Thoracic aorta (tissue), 2 donors: ENCODE measurements at regions not wholly inside any gene's neighbourhood (a gene's known extent, or its start where the extent isn't known, plus 50 kb on each side); places are given as distances from the start of the nearest gene placed in this dataset.
"Not testable (repeated sequence)": the region's sequence is repeated elsewhere in the genome, so short reads cannot be mapped to it uniquely, and the experiment has no call there.

Source experiments
- ATAC-seq: fragments of 150-250 bp; one replicate; pipeline ENCODE4 v1.8.0; 2017; ENCODE audit warnings: low read depth; ENCODE audit not compliant: insufficient number of reproducible peaks, low FRiP score
- DNase-seq: peaks from one replicate; pipeline ENCODE4 v3.0.0-alpha.2; 2020; ENCODE audit warnings: low spot score
- H3K27ac ChIP-seq, 2 donors: fragments of 200-600 bp; sonication (generic); 1 replicate in 1 of 2; 2 replicates in 1 of 2; pipeline ENCODE4 v1.5.1; 2016; ENCODE audit warnings: mild to moderate bottlenecking in 2 of 2, moderate library complexity in 2 of 2
- H3K27me3 ChIP-seq: fragments of 200-600 bp; sonication (generic); replicated peaks from 2 replicates; pipeline ENCODE4 v1.6.0; 2016; ENCODE audit warnings: mild to moderate bottlenecking; ENCODE audit not compliant: insufficient read depth
- H3K36me3 ChIP-seq: fragments of 200-600 bp; sonication (generic); one replicate; pipeline ENCODE4 v1.5.1; 2016
- H3K4me1 ChIP-seq, 2 donors: fragments of 200-600 bp; sonication (generic); 1 replicate in 1 of 2; 2 replicates in 1 of 2; pipeline versions ENCODE4 v1.5.1 to v1.6.0; 2016; ENCODE audit warnings: low read depth in 2 of 2, mild to moderate bottlenecking in 1 of 2; ENCODE audit not compliant: control insufficient read depth in 1 of 2
- H3K4me3 ChIP-seq: fragments of 200-600 bp; sonication (generic); 2 replicates; pipeline ENCODE4 v1.5.1; 2016; ENCODE audit warnings: mild to moderate bottlenecking
- H3K9me3 ChIP-seq: fragments of 200-600 bp; sonication (generic); 2 replicates; pipeline ENCODE4 v1.5.1; 2016
- TF ChIP-seq, protein P1 (sequence below): fragments of 200-600 bp; sonication (generic); IDR thresholded peaks from one replicate; pipeline ENCODE4 v1.5.1; 2019; ENCODE audit warnings: antibody characterized with exemption

DNA sequence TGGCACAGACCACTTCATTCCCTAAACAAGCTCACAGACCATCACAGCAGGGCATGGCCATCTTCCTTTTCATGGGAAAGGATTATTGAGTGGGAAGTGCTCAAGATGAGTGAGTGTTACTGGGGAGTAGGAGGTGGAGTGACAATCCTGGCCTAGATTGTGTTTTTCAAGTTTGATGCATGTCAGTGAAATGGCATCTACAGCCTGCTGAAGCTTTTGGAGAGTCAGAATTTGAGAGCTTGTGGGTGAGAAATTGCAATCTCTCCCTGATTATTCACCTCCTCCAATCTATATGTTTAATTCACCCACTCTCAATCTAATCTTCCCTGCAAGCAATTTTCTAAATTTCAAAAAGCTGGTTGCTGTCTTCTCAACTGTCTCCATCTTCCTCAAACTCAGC lies 156.1 kb upstream of the G2E3 start:
- no peaks in the 10 kb centered on the region for H3K4me1 ChIP-seq
- H3K9me3 ChIP-seq = no peaks in the 10 kb centered on the region
- ATAC-seq (no peak), DNase-seq (no peak)
- H3K27ac ChIP-seq = no peak overlapping the region
- no peaks in the 10 kb centered on the region for H3K36me3 ChIP-seq
- TF ChIP-seq, protein P1, sequence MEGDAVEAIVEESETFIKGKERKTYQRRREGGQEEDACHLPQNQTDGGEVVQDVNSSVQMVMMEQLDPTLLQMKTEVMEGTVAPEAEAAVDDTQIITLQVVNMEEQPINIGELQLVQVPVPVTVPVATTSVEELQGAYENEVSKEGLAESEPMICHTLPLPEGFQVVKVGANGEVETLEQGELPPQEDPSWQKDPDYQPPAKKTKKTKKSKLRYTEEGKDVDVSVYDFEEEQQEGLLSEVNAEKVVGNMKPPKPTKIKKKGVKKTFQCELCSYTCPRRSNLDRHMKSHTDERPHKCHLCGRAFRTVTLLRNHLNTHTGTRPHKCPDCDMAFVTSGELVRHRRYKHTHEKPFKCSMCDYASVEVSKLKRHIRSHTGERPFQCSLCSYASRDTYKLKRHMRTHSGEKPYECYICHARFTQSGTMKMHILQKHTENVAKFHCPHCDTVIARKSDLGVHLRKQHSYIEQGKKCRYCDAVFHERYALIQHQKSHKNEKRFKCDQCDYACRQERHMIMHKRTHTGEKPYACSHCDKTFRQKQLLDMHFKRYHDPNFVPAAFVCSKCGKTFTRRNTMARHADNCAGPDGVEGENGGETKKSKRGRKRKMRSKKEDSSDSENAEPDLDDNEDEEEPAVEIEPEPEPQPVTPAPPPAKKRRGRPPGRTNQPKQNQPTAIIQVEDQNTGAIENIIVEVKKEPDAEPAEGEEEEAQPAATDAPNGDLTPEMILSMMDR = no peak
- no peak overlapping the region for H3K4me3 ChIP-seq
- H3K27me3 ChIP-seq = no peaks in the 10 kb centered on the region

DNA sequence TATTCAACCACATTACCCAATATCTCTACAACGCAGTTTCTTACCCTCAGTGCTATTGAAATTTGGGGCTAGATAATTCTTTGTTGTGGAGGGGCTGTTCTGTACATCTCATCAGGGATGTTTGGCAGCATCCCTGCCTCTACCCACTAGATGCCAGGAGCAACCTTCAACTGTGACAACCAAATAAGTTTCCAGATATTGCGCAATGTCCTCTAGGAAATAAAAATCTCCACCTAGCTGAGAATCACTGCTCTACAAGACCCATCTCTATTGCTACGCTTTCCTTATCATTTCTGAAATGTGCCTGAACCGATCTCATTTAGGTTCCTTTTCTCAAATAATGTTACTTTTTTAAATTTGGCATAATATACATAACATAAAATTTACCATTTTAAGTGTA lies 155.2 kb upstream of the G2E3 start:
- no peaks in the 10 kb centered on the region for H3K4me1 ChIP-seq
- ATAC-seq = no peak

DNA sequence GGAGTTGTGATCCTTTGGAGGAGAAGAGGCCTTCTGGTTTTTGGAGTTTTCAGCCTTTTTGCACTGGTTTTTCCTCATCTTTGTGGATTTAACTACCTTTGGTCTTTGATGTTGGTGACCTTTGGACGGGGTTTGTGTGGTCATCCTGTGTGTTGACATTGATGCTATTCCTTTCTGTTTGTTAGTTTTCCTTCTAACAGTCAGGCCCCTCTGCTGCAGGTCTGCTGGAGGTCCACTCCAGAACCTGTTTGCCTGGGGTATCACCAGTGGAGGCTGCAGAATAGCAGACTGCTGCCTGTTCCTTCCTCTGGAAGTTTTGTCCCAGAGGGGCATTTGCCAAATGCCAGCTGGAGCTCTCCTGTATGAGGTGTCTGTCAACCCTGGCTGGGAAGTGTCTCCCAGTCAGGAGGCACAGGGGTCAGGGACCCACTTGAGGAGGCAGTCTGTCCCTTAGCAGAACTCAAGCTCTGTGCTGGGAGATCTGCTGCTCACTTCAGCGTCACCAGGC lies 149.4 kb upstream of the G2E3 start:
- not testable (repeated sequence) for H3K27me3 ChIP-seq, H3K4me1 ChIP-seq, H3K36me3 ChIP-seq, H3K4me3 ChIP-seq, H3K27ac ChIP-seq, H3K9me3 ChIP-seq, DNase-seq, ATAC-seq

More for the DNA sequence above, 155.2 kb upstream of the G2E3 start:
- no peak overlapping the region for H3K27ac ChIP-seq
- no peaks in the 10 kb centered on the region for H3K27me3 ChIP-seq
- no peak overlapping the region for H3K4me3 ChIP-seq
- H3K36me3 ChIP-seq = no peaks in the 10 kb centered on the region
- TF ChIP-seq, protein P1 = no peak
- H3K9me3 ChIP-seq = no peaks in the 10 kb centered on the region
- DNase-seq = no peak

DNA sequence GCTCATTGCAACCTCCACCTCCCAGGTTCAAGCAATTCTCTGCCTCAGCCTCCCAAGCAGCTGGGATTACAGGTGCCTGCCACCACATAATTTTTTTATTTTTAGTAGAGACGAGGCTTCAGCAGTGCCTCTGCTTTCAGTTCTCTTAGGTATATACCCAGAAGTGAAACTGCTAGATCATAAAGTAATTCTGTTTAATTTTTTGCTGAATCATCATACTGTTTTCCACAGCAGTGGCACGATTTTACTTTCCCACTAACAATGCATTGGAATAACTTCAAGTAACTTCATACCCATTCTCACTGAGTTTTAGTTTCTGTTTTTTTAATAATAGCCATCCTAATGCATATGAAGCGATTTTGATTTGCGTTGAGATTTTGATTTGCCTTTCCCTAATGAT lies 148.0 kb upstream of the G2E3 start:
- Histone ChIP-seq H3K27me3 (no peaks in the 10 kb centered on the region), H3K9me3 (no peaks in the 10 kb centered on the region), H3K4me3 (no peak overlapping the region), H3K27ac (no peak overlapping the region), H3K4me1 (no peaks in the 10 kb centered on the region), H3K36me3 (no peaks in the 10 kb centered on the region)
- ATAC-seq (no peak), DNase-seq (no peak)
- TF ChIP-seq, protein P1 = no peak

DNA sequence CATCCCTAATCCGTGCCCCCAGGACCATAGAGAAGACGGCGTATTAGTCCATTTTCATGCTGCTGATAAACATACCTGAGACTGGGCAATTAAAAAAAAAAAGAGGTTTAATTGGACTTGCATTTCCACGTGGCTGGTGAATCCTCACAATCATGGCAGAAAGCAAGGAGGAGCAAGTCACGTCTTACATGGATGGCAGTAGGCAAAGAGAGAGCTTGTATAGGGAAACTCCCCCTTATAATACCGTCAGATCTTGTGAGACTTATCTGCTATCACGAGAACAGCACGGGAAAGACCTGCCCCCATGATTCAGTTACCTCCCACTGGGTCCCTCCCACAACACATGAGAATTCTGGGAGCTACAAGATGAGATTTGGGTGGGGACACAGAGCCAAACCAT lies 145.8 kb upstream of the G2E3 start:
- not testable (repeated sequence) for H3K9me3 ChIP-seq, ATAC-seq, H3K27me3 ChIP-seq, H3K4me3 ChIP-seq, H3K36me3 ChIP-seq, H3K27ac ChIP-seq, H3K4me1 ChIP-seq, DNase-seq

DNA sequence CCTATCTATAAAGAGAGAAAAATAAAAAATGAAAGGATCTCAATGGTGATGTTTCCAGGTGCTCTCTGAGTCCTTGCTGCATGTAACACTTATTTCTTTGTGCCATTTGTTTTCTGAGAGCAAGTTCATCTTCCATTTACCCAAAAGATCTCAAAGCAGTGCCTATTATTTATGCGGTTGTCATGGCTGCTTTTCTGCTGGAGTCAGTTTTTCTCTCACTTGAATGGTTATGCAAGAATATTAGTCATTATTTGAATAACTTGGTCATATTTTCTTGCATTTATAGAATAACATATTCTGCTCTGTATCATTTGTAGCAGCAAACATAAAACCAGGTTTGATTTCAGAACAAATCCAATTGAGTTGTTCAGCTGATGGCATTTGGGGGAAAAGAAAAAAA lies 141.8 kb upstream of the G2E3 start:
- Histone ChIP-seq H3K27me3 (no peaks in the 10 kb centered on the region), H3K9me3 (no peaks in the 10 kb centered on the region), H3K4me3 (no peak overlapping the region), H3K4me1 (no peaks in the 10 kb centered on the region), H3K27ac (no peak overlapping the region), H3K36me3 (no peaks in the 10 kb centered on the region)
- DNase-seq = no peak
- no peak for ATAC-seq
- TF ChIP-seq, protein P1 = no peak
